ENCODE measurements at regions not wholly inside any gene's neighbourhood (a gene's known extent, or its start where the extent isn't known, plus 50 kb on each side); places are given as distances from the start of the nearest gene placed in this dataset.
A peak's percentile ranks its signal among the peaks of the same experiment; 100 is the strongest.

DNA sequence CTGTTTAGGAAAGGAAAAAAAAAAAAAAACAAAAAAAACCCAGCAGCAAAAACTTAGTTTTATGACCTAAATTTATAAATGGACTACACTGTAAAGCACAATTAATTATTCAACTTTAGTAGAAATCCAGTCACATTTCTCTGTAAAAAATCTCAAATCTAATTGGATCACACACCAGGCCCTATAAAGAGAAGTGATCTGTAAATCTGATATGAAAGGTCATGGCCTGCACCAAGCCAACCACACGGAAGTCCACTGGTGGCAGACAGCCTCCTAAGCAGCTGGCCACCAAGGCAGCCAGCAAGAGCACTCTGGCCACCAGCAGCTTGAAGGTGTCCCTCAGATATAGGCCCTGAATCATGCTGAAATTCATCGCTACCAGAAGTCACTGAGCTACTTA lies 131.6 kb downstream of the HFE start:
- H3K27me3 Mint-ChIP-seq, result no peaks in the 10 kb centered on the region
- no peaks in the 10 kb centered on the region for H3K9me3 Mint-ChIP-seq
- ChIA-PET CTCF (no interaction called here), POLR2A (interaction anchor here (1.0 kb wide), 1 partner anchor 16 kb away, joined by 3 read pairs; a partner anchor contains a TSS)
- H3K36me3 Mint-ChIP-seq, result no peaks in the 10 kb centered on the region
- intact Hi-C loops (cut with micrococcal nuclease), result loop anchor here (5.0 kb wide), 2 partner anchors 162 to 913 kb away; a partner anchor contains a TSS
- peaks cover 14% of the 10 kb centered on the region for H3K4me1 Mint-ChIP-seq (ENCODE audit: low read depth)
- no peak for DNase-seq
- H3K27ac Mint-ChIP-seq, result no peak overlapping the region
- H3K4me3 Mint-ChIP-seq, result peak overlapping the region; percentile 8

DNA sequence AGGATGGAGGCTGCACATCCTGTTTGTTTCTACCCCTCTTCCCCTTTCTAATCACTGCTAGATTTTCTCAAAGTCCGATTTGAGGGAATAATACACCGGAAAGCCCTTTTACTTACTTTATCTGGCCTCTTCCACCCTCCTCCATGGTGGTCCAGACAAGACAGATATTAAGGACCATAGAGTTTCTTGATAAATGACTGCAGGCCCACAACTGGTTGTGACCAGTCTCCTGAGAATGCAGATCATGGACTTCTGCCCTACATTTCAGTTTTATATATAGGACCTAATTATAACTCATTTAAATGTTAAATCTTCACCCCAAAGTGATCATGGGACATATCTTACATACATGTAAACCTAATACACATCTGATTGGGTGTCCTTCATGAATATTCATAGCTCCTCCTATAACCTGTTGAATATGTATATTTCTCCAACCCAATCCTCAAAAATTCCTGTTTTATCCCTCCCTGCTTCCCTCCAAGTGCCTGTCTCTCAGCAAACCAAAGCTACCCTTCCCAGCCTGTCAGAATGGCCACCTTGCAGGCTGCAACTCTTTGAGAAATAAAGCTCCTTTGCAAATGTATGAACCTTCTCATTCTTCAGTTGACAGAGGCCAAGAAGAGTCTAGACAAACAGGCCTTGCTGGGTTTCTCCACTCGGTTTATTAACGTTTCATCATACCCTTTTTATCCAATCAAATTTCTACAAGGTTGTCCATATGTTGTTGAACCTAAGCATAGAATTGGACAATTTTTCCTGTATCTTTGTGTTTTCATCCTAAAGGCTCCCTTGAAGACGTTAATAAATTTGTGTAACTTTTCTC lies 133.1 kb downstream of the HFE start:
- H3K27me3 Mint-ChIP-seq, result no peaks in the 10 kb centered on the region
- H3K27ac Mint-ChIP-seq, result peak overlapping the region; percentile 4
- H3K36me3 Mint-ChIP-seq, result no peaks in the 10 kb centered on the region
- H3K9me3 Mint-ChIP-seq, result no peaks in the 10 kb centered on the region
- ChIA-PET POLR2A (interaction anchor here (1.1 to 4.8 kb wide), 3 partner anchors 13 to 37 kb away, joined by 3 to 45 read pairs (median 11); a partner anchor contains a TSS), CTCF (interaction anchor here (1.6 kb wide), 1 partner anchor 8 kb away, joined by 3 read pairs; no protein-coding TSS in a partner anchor)
- no peak overlapping the region for H3K4me3 Mint-ChIP-seq
- intact Hi-C loops (cut with micrococcal nuclease), result no loop called here
- DNase-seq, result no peak
- peaks cover 8% of the 10 kb centered on the region for H3K4me1 Mint-ChIP-seq (ENCODE audit: low read depth)

GRCh38 chr6:26221186-26221585 lies 134.0 kb downstream of the HFE start:
- Mint-ChIP-seq H3K27ac (no peak overlapping the region), H3K4me3 (no peak overlapping the region), H3K9me3 (no peaks in the 10 kb centered on the region), H3K4me1 (ENCODE audit: low read depth) (peaks cover 8% of the 10 kb centered on the region), H3K27me3 (no peaks in the 10 kb centered on the region), H3K36me3 (no peaks in the 10 kb centered on the region)
- POLR2A ChIA-PET, result interaction anchor here (0.6 to 4.8 kb wide), 4 partner anchors 12 to 62 kb away, joined by 3 to 45 read pairs (median 7); a partner anchor contains a TSS
- DNase-seq, result no peak
- CTCF ChIA-PET, result no interaction called here
- intact Hi-C loops (cut with micrococcal nuclease), result no loop called here

DNA sequence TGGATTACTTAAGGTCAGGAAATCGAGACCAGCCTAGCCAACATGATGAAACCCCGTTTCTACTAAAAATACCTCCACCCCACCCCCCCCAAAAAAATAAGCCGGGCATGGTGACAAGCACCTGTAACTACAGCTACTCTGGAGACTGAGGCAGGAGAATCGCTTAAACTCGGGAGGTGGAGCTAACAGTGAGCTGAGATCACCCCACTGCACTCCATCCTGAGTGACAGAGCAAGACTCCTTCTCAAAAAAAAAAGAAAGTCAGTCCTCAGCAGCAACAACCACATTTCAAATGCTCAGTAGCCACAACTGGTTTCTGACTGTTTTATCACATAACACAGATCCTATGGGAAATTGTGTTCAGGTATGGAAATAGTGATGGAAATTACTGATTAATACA lies 135.3 kb downstream of the HFE start:
- intact Hi-C loops (cut with micrococcal nuclease), result no loop called here
- peak; percentile 35 for DNase-seq
- CTCF ChIA-PET, result interaction anchor here (2.0 kb wide), 1 partner anchor 11 kb away, joined by 8 read pairs; a partner anchor contains a TSS
- Mint-ChIP-seq H3K27me3 (no peaks in the 10 kb centered on the region), H3K27ac (no peak overlapping the region), H3K36me3 (no peaks in the 10 kb centered on the region), H3K9me3 (no peaks in the 10 kb centered on the region), H3K4me1 (ENCODE audit: low read depth) (peaks cover 12% of the 10 kb centered on the region), H3K4me3 (peak overlapping the region; percentile 34)
- POLR2A ChIA-PET, result interaction anchor here (0.5 to 4.8 kb wide), 9 partner anchors 12 to 178 kb away, joined by 3 to 78 read pairs (median 11); a partner anchor contains a TSS

- Mint-ChIP-seq H3K27me3 (no peaks in the 10 kb centered on the region), H3K27ac (no peak overlapping the region), H3K36me3 (no peaks in the 10 kb centered on the region), H3K9me3 (no peaks in the 10 kb centered on the region), H3K4me1 (ENCODE audit: low read depth) (peaks cover 12% of the 10 kb centered on the region), H3K4me3 (no peak overlapping the region)
- DNase-seq, result no peak
- ChIA-PET CTCF (interaction anchor here (1.4 to 2.0 kb wide), 3 partner anchors 11 to 49 kb away, joined by 3 to 8 read pairs (median 3); a partner anchor contains a TSS), POLR2A (interaction anchor here (1.1 to 5.1 kb wide), 10 partner anchors 7 to 916 kb away, joined by 3 to 78 read pairs (median 12); a partner anchor contains a TSS)
- intact Hi-C loops (cut with micrococcal nuclease), result no loop called here
These were observed 136.0 kb downstream of the HFE start for GRCh38 chr6:26223228-26223627.

DNA sequence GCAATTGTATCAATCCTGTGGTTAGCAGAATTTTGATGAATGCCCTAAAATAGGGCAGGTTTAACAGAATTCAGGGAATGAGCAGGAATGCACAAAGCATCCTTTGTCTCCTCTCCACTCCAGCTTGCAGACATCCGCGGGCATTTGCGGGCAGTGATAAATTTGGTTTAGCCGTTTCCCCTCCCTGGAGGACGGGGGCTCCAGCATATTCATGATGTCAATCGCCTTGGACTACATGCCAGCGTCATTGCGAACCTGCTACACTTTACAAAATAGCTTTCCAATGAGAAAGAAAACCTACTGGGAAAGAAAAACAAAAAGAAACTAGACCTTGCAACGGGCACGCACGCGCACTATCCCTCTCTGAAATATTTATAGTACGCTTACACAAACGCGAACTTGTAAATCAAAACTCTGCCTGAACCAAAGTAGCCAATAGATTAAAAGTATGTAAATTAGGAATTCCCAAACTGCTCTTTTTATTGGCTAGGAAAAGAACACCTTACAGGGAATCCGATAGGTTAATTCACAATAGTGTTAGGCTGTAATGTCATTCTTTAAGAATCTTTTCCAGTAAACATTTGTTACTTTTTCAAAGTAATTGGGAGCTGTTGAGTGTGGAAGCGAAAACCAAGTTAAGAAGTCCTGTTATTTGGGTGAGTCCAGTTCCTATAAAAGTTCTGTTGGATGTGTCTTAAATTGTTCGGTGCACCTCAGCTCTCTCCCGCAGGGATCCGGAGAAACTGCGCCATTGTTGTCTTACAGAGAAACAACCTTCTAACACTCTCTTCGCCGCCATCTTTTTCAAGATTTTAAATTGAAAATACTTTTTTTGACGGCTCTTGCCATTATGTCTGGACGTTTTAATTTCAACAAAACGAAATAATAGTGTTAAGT lies 136.7 kb downstream of the HFE start:
- Mint-ChIP-seq H3K4me3 (no peak overlapping the region), H3K27ac (no peak overlapping the region), H3K36me3 (no peaks in the 10 kb centered on the region), H3K4me1 (ENCODE audit: low read depth) (peaks cover 13% of the 10 kb centered on the region), H3K9me3 (no peaks in the 10 kb centered on the region), H3K27me3 (no peaks in the 10 kb centered on the region)
- peak; percentile 77 for DNase-seq
- intact Hi-C loops (cut with micrococcal nuclease), result loop anchor here (1.0 kb wide), 2 partner anchors 8 to 9 kb away; a partner anchor contains a TSS
- ChIA-PET CTCF (interaction anchor here (1.4 to 2.0 kb wide), 4 partner anchors 10 to 50 kb away, joined by 3 to 8 read pairs (median 4); a partner anchor contains a TSS), POLR2A (interaction anchor here (0.8 to 5.1 kb wide), 16 partner anchors 8 to 915 kb away, joined by 3 to 78 read pairs (median 4); a partner anchor contains a TSS)

DNA sequence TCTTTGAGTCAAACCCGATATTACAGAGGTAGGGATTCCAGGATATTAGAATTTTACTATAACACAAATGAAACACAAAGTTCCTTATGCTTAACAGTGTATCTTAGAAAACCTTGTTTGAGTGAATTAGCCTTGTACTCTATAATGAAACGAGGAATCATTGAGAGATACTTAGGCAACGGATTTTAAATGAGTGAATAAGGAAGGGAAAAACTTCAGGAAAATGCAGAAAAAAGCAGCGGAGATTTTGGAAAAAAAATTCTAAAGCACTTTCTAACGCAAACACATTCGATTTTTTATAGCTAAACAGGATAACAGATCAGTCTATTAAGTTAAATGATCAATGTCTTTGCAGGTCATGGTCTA lies 137.3 kb downstream of the HFE start:
- POLR2A ChIA-PET, result interaction anchor here (0.9 to 5.1 kb wide), 12 partner anchors 8 to 914 kb away, joined by 3 to 78 read pairs (median 8); a partner anchor contains a TSS
- CTCF ChIA-PET, result interaction anchor here (1.2 to 2.0 kb wide), 5 partner anchors 9 to 51 kb away, joined by 3 to 8 read pairs (median 3); a partner anchor contains a TSS
- no peak for DNase-seq
- no peaks in the 10 kb centered on the region for H3K9me3 Mint-ChIP-seq
- intact Hi-C loops (cut with micrococcal nuclease), result loop anchor here (1.0 kb wide), 2 partner anchors 8 to 9 kb away; a partner anchor contains a TSS
- peaks cover 16% of the 10 kb centered on the region for H3K4me1 Mint-ChIP-seq (ENCODE audit: low read depth)
- H3K36me3 Mint-ChIP-seq, result no peaks in the 10 kb centered on the region
- H3K27ac Mint-ChIP-seq, result no peak overlapping the region
- no peak overlapping the region for H3K4me3 Mint-ChIP-seq
- no peaks in the 10 kb centered on the region for H3K27me3 Mint-ChIP-seq

GRCh38 chr6:26224940-26225847 lies 138.0 kb downstream of the HFE start:
- DNase-seq, result no peak
- Mint-ChIP-seq H3K27ac (no peak overlapping the region), H3K27me3 (no peaks in the 10 kb centered on the region), H3K4me3 (no peak overlapping the region), H3K4me1 (ENCODE audit: low read depth) (peaks cover 16% of the 10 kb centered on the region), H3K36me3 (no peaks in the 10 kb centered on the region), H3K9me3 (no peaks in the 10 kb centered on the region)
- intact Hi-C loops (cut with micrococcal nuclease), result loop anchor here (1.0 kb wide), 2 partner anchors 8 to 9 kb away; a partner anchor contains a TSS
- POLR2A ChIA-PET, result interaction anchor here (0.9 to 5.1 kb wide), 8 partner anchors 9 to 60 kb away, joined by 3 to 78 read pairs (median 10); a partner anchor contains a TSS
- CTCF ChIA-PET, result interaction anchor here (1.2 to 1.5 kb wide), 3 partner anchors 8 to 25 kb away, joined by 3 to 4 read pairs (median 3); a partner anchor contains a TSS

GRCh38 chr6:26225848-26226578 lies 138.8 kb downstream of the HFE start:
- no peak overlapping the region for H3K27ac Mint-ChIP-seq
- intact Hi-C loops (cut with micrococcal nuclease), result no loop called here
- no peaks in the 10 kb centered on the region for H3K27me3 Mint-ChIP-seq
- no peaks in the 10 kb centered on the region for H3K9me3 Mint-ChIP-seq
- ChIA-PET POLR2A (interaction anchor here (1.0 to 5.1 kb wide), 4 partner anchors 9 to 38 kb away, joined by 3 to 78 read pairs (median 20); a partner anchor contains a TSS), CTCF (interaction anchor here (1.2 kb wide), 2 partner anchors 8 to 9 kb away, joined by 3 read pairs; a partner anchor contains a TSS)
- H3K4me3 Mint-ChIP-seq, result no peak overlapping the region
- H3K4me1 Mint-ChIP-seq (ENCODE audit: low read depth), result peaks cover 16% of the 10 kb centered on the region
- no peaks in the 10 kb centered on the region for H3K36me3 Mint-ChIP-seq
- no peak for DNase-seq

DNA sequence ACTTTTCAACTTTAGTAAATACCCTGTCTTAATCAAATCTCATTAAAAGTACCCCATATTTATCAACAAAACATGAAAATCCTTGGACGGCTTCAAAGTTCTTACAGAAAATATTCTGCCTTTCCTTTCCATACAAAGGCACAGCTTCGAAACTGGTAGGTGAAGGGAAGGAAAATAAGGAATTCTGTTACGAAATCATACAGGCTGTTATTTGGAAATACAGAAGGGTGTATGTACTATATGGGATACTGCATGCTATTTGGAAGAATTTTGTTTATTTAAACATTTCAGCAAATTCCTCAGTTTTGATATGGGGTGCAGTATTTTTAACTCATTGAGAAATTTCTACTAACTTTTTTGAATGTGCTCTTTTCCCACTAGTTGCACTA lies 138.4 kb upstream of the BTN3A2 start:
- DNase-seq, result no peak
- Mint-ChIP-seq H3K4me3 (no peak overlapping the region), H3K36me3 (no peaks in the 10 kb centered on the region), H3K27me3 (no peaks in the 10 kb centered on the region), H3K9me3 (no peaks in the 10 kb centered on the region), H3K4me1 (ENCODE audit: low read depth) (peaks cover 16% of the 10 kb centered on the region), H3K27ac (no peak overlapping the region)
- intact Hi-C loops (cut with micrococcal nuclease), result no loop called here
- ChIA-PET POLR2A (interaction anchor here (1.0 to 5.1 kb wide), 4 partner anchors 8 to 38 kb away, joined by 3 to 78 read pairs (median 20); a partner anchor contains a TSS), CTCF (no interaction called here)
